DMS79 treated with DMSO at 0.1 percent for 48 hours (cell line): ENCODE measurements at regions not wholly inside any gene's neighbourhood (a gene's known extent, or its start where the extent isn't known, plus 50 kb on each side); places are given as distances from the start of the nearest gene placed in this dataset.

Experiments
- DNase-seq: peaks from one replicate; lab custom pipeline; 2025; lab: John Stamatoyannopoulos, UW

GRCh38 chr13:29654843-29655547 is 59.5 kb upstream of the SLC7A1 start:
- no peak for DNase-seq

DNA sequence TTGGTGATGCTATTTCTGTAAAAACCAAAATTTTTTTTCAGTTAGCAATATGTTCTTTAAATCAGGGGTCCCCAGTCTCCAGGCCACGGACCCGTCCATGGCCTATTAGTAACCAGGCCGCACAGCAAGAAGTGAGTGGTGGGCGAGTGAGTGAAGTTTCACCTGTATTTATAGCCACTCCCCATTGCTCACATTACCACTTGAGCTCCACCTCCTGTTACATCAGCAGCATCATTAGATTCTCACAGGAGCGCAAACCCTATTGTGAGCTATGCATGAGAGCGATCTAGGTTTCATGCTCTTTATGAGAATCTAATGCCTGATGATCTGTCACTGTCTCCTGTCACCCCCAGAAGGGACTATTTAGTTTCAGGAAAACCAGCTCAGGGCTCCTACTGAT is 58.9 kb upstream of the SLC7A1 start:
- DNase-seq = no peak

DNA sequence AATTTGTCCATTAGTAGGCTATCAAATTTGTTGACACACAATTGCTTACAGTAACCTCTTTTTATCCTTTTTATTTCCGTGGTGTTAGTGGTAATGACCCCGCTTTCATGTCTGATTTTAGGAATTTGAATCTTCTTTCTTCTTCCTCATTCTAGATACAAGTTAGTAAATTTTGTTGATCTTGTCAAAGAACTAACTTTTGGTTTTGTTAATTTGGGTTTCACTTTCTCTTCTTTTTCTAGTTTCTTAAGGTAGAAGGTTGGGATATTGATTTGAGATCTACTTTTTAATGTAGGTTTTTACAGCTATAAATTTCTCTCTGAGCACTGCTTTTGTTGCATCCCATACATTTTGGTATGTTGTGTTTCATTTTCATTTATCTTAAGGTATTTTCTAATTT is 53.3 kb upstream of the SLC7A1 start:
- DNase-seq = no peak
